H9 (cell line): ENCODE measurements at regions not wholly inside any gene's neighbourhood (a gene's known extent, or its start where the extent isn't known, plus 50 kb on each side); places are given as distances from the start of the nearest gene placed in this dataset.

Source experiments
- DNase-seq: peaks from one replicate; pipeline ENCODE4 v3.0.0-alpha.2; 2017
- H2AFZ ChIP-seq: one replicate; pipeline ENCODE4 v1.6.1; 2013; ENCODE audit warnings: mild to moderate bottlenecking, low read length, control low read depth, moderate library complexity
- H2AK5ac ChIP-seq: 2 replicates; pipeline ENCODE4 v1.6.1; 2013; ENCODE audit warnings: low read length, control low read depth, mixed read lengths; ENCODE audit not compliant: insufficient read length
- H2BK120ac ChIP-seq: one replicate; pipeline ENCODE4 v1.6.1; 2013; ENCODE audit warnings: low read depth, mild to moderate bottlenecking, low read length, control low read depth, inconsistent platforms; ENCODE audit not compliant: poor library complexity, severe bottlenecking
- H2BK12ac ChIP-seq: 2 replicates; pipeline ENCODE4 v1.6.1; 2013; ENCODE audit warnings: low read length, control low read depth, mixed read lengths, low read depth; ENCODE audit not compliant: insufficient read length
- H2BK15ac ChIP-seq: 2 replicates; pipeline ENCODE4 v1.6.1; 2013; ENCODE audit warnings: low read depth, low read length, control low read depth
- H2BK20ac ChIP-seq: one replicate; pipeline ENCODE4 v1.6.1; 2013; ENCODE audit warnings: low read depth, mild to moderate bottlenecking, low read length, control low read depth, inconsistent platforms; ENCODE audit not compliant: poor library complexity, severe bottlenecking
- H2BK5ac ChIP-seq: 2 replicates; pipeline ENCODE4 v1.6.1; 2013; ENCODE audit warnings: low read length, control low read depth, mixed read lengths; ENCODE audit not compliant: insufficient read length
- H3K14ac ChIP-seq: 2 replicates; pipeline ENCODE4 v1.6.1; 2013; ENCODE audit warnings: low read length, control low read depth; ENCODE audit not compliant: insufficient read depth
- H3K18ac ChIP-seq: 2 replicates; pipeline ENCODE4 v1.6.1; 2013; ENCODE audit warnings: low read depth, mild to moderate bottlenecking, mixed read lengths, low read length, control low read depth; ENCODE audit not compliant: insufficient read length
- H3K23ac ChIP-seq: 2 replicates; pipeline ENCODE4 v1.6.1; 2013; ENCODE audit warnings: low read length, control low read depth, mixed read lengths, low read depth; ENCODE audit not compliant: insufficient read length
- H3K23me2 ChIP-seq: 2 replicates; pipeline ENCODE4 v1.6.1; 2013; ENCODE audit warnings: low read depth, mild to moderate bottlenecking, mixed read lengths, low read length, control low read depth; ENCODE audit not compliant: insufficient read length, poor library complexity, severe bottlenecking
- H3K27ac ChIP-seq: 2 replicates; pipeline ENCODE4 v1.5.1; 2013; ENCODE audit warnings: low read length, control low read depth, mixed read lengths, low read depth; ENCODE audit not compliant: insufficient read length
- H3K27me3 ChIP-seq: 2 replicates; pipeline ENCODE4 v1.6.1; 2013; ENCODE audit warnings: low read length, control low read depth, inconsistent platforms; ENCODE audit not compliant: insufficient read depth
- H3K4ac ChIP-seq: 2 replicates; pipeline ENCODE4 v1.6.1; 2013; ENCODE audit warnings: low read depth, mild to moderate bottlenecking, control low read depth, inconsistent platforms, low read length, moderate library complexity
- H3K4me1 ChIP-seq: 2 replicates; pipeline ENCODE4 v1.6.1; 2013; ENCODE audit warnings: low read length, control low read depth, inconsistent platforms; ENCODE audit not compliant: insufficient read depth
- H3K4me2 ChIP-seq: 2 replicates; pipeline ENCODE4 v1.6.1; 2013; ENCODE audit warnings: low read length, control low read depth, mixed read lengths; ENCODE audit not compliant: insufficient read length, insufficient read depth
- H3K56ac ChIP-seq: 2 replicates; pipeline ENCODE4 v1.6.1; 2013; ENCODE audit warnings: low read depth, mild to moderate bottlenecking, mixed read lengths, low read length, control low read depth; ENCODE audit not compliant: insufficient read length
- H3K79me1 ChIP-seq: 2 replicates; pipeline ENCODE4 v1.6.1; 2013; ENCODE audit warnings: low read depth, mild to moderate bottlenecking, moderate library complexity, low read length, control low read depth, inconsistent platforms; ENCODE audit not compliant: insufficient read depth, poor library complexity, severe bottlenecking
- H3K79me2 ChIP-seq: 2 replicates; pipeline ENCODE4 v1.6.1; 2013; ENCODE audit warnings: low read length, control low read depth, inconsistent platforms; ENCODE audit not compliant: insufficient read depth
- H3K9ac ChIP-seq: 2 replicates; pipeline ENCODE4 v1.6.1; 2013; ENCODE audit warnings: low read length, control low read depth, mixed read lengths; ENCODE audit not compliant: insufficient read length; ENCODE audit errors: extremely low read depth
- H3K9me3 ChIP-seq: one replicate; pipeline ENCODE4 v1.6.1; 2013; ENCODE audit warnings: low read depth, low read length, inconsistent platforms; ENCODE audit not compliant: control insufficient read depth
- H3T11ph ChIP-seq: one replicate; pipeline ENCODE4 v1.6.1; 2013; ENCODE audit warnings: mild to moderate bottlenecking, low read length, control low read depth, inconsistent platforms
- H4K20me1 ChIP-seq: one replicate; pipeline ENCODE4 v1.6.1; 2013; ENCODE audit not compliant: control insufficient read depth, insufficient read length, insufficient read depth
- H4K5ac ChIP-seq: 2 replicates; pipeline ENCODE4 v1.6.1; 2013; ENCODE audit warnings: low read depth, mild to moderate bottlenecking, mixed read lengths, low read length, control low read depth; ENCODE audit not compliant: insufficient read length
- H4K8ac ChIP-seq: replicated peaks from 2 replicates; pipeline ENCODE4 v1.6.1; 2013; ENCODE audit warnings: low read length, control low read depth, mixed read lengths, low read depth; ENCODE audit not compliant: insufficient read length
- H4K91ac ChIP-seq: 2 replicates; pipeline ENCODE4 v1.6.1; 2013; ENCODE audit warnings: low read depth, mild to moderate bottlenecking, moderate library complexity, mixed read lengths, low read length, control low read depth; ENCODE audit not compliant: insufficient read length
- H3K27ac Mint-ChIP-seq, 3 experiments: 2 replicates in 2 of 3; 3 replicates in 1 of 3; pipeline ENCODE4 v1.8.0; 2020 to 2021; ENCODE audit warnings: mixed read lengths in 3 of 3, mild to moderate bottlenecking in 1 of 3, moderate library complexity in 1 of 3
- H3K27me3 Mint-ChIP-seq: 2 replicates; pipeline ENCODE4 v1.8.0; 2021; ENCODE audit warnings: low read depth, mild to moderate bottlenecking, moderate library complexity, mixed read lengths
- H3K36me3 Mint-ChIP-seq, 3 experiments: 2 replicates in 2 of 3; 3 replicates in 1 of 3; pipeline ENCODE4 v1.8.0; 2020 to 2021; ENCODE audit warnings: low read depth in 3 of 3, mixed read lengths in 3 of 3; ENCODE audit not compliant: insufficient read depth in 1 of 3
- H3K4me1 Mint-ChIP-seq, 2 experiments: 2 replicates each; pipeline ENCODE4 v1.8.0; 2020; ENCODE audit warnings: mixed read lengths in 2 of 2
- H3K4me3 Mint-ChIP-seq, 2 experiments: 2 replicates in 1 of 2; 3 replicates in 1 of 2; pipeline ENCODE4 v1.8.0; 2020 to 2021; ENCODE audit warnings: mild to moderate bottlenecking in 2 of 2, mixed read lengths in 2 of 2, moderate library complexity in 1 of 2
- H3K9me3 Mint-ChIP-seq, 2 experiments: 2 replicates in 1 of 2; 3 replicates in 1 of 2; pipeline ENCODE4 v1.8.0; 2020; ENCODE audit warnings: mild to moderate bottlenecking in 2 of 2, mixed read lengths in 2 of 2, moderate library complexity in 1 of 2
- CTCF ChIP-seq: fragments of 200-600 bp; sonication (generic); conservative IDR thresholded peaks from 3 replicates; pipeline ENCODE4 v1.8.0; 2021; ENCODE audit warnings: antibody characterized with exemption, mild to moderate bottlenecking
- WGBS: extraction: QIAGEN DNeasy Blood & Tissue Kit; methylation state at CpG from one replicate; pipeline ENCODE4 v1.1.7; 2013; ENCODE audit warnings: missing lambda C conversion rate, low lambda C conversion rate, mixed read lengths; ENCODE audit not compliant: insufficient read length; ENCODE audit errors: extremely low coverage; 5-methylcytosine and 5-hydroxymethylcytosine counted together

GRCh38 chr5:167296066-167296465, 995.4 kb upstream of the WWC1 start:
- no peaks in the 10 kb centered on the region for H3K79me2 ChIP-seq
- H3K4me1 ChIP-seq: peaks cover 16% of the 10 kb centered on the region
- no peak overlapping the region for H2BK120ac ChIP-seq
- H4K8ac ChIP-seq: no peak overlapping the region
- no peaks in the 10 kb centered on the region for H4K20me1 ChIP-seq
- H2BK20ac ChIP-seq: no peak overlapping the region
- H2BK12ac ChIP-seq: no peak overlapping the region
- H3K23me2 ChIP-seq: no peaks in the 10 kb centered on the region
- no peaks in the 10 kb centered on the region for H3K79me1 ChIP-seq
- H2AK5ac ChIP-seq: no peak overlapping the region
- no peak overlapping the region; the same call in 1 of the 2 replicates for H3K14ac ChIP-seq
- H2BK5ac ChIP-seq: no peak overlapping the region
- no peak overlapping the region for H2AFZ ChIP-seq
- WGBS: no CpG with 5 or more reads among the region's 5 CpGs
- H3K56ac ChIP-seq: no peak overlapping the region
- no peak overlapping the region for H3K4ac ChIP-seq
- H3K4me1 Mint-ChIP-seq: peaks cover 38 to 55% of the 10 kb centered on the region in 2 experiments
- H2BK15ac ChIP-seq: no peak overlapping the region
- no peak overlapping the region for H3K4me2 ChIP-seq
- peaks cover 7% of the 10 kb centered on the region for H3K9me3 ChIP-seq
- no peak overlapping the region for H3K23ac ChIP-seq
- no peaks in the 10 kb centered on the region for H3K27me3 ChIP-seq
- peak overlapping the region; percentile 90 for H3K27ac ChIP-seq
- peak overlapping the region in 2 of 3 experiments; percentile 23 to 62; a peak in 4 of 7 replicates for H3K27ac Mint-ChIP-seq
- TF ChIP-seq CTCF: no peak
- no peak overlapping the region for H3T11ph ChIP-seq
- peaks cover 7 to 15% (median 12%) of the 10 kb centered on the region in 3 experiments; a peak in 6 of 7 replicates for H3K36me3 Mint-ChIP-seq
- H4K5ac ChIP-seq: no peak overlapping the region
- H4K91ac ChIP-seq: no peak overlapping the region
- no peaks in the 10 kb centered on the region for H3K27me3 Mint-ChIP-seq
- DNase-seq: no peak
- peaks cover 4 to 9% of the 10 kb centered on the region in 2 experiments for H3K9me3 Mint-ChIP-seq
- no peak overlapping the region for H3K9ac ChIP-seq
- H3K4me3 Mint-ChIP-seq: no peak overlapping the region
- no peak overlapping the region for H3K18ac ChIP-seq
